Omental fat pad (tissue), 3 donors: ENCODE measurements at regions not wholly inside any gene's neighbourhood (a gene's known extent, or its start where the extent isn't known, plus 50 kb on each side); places are given as distances from the start of the nearest gene placed in this dataset.

Source experiments
- ATAC-seq: fragments of 150-250 bp; one replicate; pipeline ENCODE4 v1.9.1; 2016; ENCODE audit warnings: mild to moderate bottlenecking, moderate library complexity; ENCODE audit not compliant: low FRiP score
- DNase-seq: peaks from one replicate; pipeline ENCODE4 v3.0.0-alpha.2; 2019; ENCODE audit warnings: low spot score
- TF ChIP-seq, protein P1 (sequence below), 3 donors: fragments of 450-650 bp; IDR thresholded peaks; one replicate each; pipeline ENCODE4 v1.5.1; 2016 to 2017; ENCODE audit warnings: antibody characterized with exemption in 3 of 3, mild to moderate bottlenecking in 3 of 3, moderate library complexity in 2 of 3

DNA sequence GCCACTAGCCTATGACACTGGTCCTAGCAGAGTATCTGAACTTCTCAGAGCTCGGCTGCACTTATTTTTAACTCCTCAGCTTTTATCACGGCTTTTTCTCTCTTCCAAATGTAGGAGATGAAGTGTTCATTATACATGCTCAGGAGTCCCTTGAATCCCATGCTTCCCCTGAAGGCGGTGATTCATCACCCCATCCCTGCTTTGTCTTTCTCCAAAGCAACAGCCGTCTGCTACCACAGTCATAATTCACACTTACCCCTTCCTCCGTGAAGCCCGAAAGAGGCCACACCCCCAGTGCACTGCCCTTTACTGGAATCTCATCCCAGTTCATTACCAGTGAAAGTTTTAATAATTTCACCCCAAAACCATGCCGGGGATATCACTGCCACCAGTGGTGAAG, 301.5 kb upstream of the SHH start:
- TF ChIP-seq, protein P1, sequence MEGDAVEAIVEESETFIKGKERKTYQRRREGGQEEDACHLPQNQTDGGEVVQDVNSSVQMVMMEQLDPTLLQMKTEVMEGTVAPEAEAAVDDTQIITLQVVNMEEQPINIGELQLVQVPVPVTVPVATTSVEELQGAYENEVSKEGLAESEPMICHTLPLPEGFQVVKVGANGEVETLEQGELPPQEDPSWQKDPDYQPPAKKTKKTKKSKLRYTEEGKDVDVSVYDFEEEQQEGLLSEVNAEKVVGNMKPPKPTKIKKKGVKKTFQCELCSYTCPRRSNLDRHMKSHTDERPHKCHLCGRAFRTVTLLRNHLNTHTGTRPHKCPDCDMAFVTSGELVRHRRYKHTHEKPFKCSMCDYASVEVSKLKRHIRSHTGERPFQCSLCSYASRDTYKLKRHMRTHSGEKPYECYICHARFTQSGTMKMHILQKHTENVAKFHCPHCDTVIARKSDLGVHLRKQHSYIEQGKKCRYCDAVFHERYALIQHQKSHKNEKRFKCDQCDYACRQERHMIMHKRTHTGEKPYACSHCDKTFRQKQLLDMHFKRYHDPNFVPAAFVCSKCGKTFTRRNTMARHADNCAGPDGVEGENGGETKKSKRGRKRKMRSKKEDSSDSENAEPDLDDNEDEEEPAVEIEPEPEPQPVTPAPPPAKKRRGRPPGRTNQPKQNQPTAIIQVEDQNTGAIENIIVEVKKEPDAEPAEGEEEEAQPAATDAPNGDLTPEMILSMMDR (IDR thresholded peaks at IDR 0.05), result no peak
- DNase-seq, result no peak
- no peak for ATAC-seq

DNA sequence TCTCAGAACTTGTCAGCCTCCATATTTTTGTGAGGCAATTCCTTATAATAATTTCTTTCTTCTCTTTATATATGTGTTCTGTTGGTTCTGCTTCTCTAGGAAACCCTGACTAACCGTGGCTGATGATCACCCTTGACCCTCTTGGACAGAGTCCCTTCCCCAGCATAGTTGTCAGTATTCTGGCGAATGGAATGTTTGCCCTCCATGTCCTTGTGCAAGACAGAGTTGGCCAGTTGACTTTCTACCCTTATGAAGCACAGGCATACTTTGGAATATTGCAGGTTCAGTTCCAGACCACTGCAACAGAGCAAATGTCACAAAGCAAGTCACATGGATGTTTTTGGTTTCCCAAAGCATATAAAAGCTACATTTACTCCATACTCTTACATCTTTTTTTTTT, 297.7 kb upstream of the SHH start:
- TF ChIP-seq, protein P1 (IDR thresholded peaks at IDR 0.05), result no peak
- no peak for ATAC-seq
- no peak for DNase-seq

DNA sequence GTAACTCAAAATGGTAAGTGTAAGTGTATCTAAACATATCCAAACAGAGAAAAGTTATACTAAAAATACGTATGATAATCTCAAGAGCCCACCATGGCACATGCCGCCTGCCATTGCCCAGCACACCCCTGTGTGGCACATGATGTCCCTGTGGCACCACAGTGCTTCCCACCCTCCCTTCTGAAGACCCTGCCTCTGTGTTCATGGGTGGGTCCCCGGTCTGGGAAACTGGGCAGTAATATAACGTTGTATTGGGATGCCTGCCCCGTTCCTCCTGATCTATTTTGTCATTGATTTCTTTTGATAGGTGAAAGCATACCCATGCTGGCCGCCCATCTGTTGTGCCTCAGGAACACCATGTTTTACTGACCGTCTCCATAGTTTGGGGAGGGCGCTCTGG, 296.8 kb upstream of the SHH start:
- DNase-seq (no peak), ATAC-seq (no peak)
- TF ChIP-seq, protein P1 (IDR thresholded peaks at IDR 0.05), result no peak

DNA sequence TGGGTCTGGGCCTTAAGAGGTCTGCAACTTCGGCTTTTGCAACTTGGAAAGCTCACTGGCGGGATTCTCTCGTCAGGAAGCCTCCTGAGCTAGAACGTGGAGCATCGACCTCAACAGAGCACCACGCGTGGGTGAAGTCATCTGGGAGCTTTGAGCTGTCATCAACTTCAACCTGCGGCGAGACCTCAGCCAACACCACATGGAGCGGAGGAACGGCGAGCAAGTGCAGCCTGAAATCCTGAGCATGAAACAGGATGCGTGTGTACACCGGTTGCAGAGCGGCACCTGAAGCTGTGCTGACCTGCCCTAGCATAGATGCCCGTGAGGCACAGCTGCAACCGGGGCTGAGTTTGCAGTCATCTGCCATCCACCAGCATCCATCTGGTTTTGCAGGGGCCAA, 295.7 kb upstream of the SHH start:
- DNase-seq, result no peak
- TF ChIP-seq, protein P1 (IDR thresholded peaks at IDR 0.05), result no peak
- no peak for ATAC-seq

DNA sequence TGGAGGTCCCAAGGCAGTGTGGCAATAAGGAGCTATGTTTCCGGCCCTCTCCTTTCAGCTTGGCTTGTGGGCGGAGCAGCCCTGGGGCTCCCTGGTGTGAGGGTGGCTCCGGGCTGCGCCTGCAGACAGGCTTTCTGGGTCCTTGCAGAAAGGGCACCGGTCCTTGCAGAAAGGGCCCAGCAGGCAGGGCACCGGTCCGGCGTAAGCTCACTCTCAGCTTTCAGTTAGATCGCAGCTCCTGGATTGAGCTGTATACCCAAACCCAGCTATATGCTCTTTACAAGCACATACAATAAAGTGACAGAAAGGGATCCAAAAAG, 293.8 kb upstream of the SHH start:
- TF ChIP-seq, protein P1 (IDR thresholded peaks at IDR 0.05), result no peak
- no peak for ATAC-seq
- no peak for DNase-seq

DNA sequence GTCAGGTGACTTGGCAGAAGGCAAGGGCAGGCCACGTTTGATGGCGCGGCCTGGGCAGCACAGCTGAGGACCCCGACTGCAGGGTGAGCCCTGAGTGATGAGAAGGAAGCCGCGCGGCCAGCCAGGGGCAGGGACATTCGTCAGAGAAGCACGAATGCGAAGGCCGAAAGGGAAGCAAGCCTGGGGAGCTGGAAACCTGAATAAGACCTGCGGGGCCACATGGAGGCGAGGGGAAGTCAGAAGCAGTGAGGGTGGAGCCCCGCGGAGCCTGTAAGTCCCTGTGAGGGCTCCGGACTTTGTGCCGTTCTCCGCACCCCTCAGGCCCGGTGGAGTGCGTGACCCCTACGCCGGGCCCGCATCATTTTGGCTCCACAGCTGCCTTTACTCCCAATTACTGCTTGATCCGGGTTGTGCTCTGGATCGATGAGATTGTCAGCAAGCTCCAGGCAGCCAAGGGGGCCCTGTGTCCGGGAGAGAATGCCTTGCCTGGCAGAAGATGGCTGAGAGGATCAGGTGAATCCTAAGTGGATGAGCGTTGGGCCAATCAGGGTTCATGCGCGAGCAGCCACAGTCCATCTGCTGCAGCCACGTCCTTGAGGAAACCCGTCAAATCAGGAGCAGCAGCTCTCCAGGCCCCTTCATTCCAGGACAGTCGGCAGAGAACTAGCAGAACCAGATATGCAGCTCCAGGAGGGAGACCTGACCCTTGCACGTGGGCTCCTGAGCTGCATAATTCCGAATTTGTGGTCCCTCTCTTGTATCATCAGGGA, 293.3 kb upstream of the SHH start:
- ATAC-seq (no peak), DNase-seq (no peak)
- TF ChIP-seq, protein P1 (IDR thresholded peaks at IDR 0.05), result no peak

DNA sequence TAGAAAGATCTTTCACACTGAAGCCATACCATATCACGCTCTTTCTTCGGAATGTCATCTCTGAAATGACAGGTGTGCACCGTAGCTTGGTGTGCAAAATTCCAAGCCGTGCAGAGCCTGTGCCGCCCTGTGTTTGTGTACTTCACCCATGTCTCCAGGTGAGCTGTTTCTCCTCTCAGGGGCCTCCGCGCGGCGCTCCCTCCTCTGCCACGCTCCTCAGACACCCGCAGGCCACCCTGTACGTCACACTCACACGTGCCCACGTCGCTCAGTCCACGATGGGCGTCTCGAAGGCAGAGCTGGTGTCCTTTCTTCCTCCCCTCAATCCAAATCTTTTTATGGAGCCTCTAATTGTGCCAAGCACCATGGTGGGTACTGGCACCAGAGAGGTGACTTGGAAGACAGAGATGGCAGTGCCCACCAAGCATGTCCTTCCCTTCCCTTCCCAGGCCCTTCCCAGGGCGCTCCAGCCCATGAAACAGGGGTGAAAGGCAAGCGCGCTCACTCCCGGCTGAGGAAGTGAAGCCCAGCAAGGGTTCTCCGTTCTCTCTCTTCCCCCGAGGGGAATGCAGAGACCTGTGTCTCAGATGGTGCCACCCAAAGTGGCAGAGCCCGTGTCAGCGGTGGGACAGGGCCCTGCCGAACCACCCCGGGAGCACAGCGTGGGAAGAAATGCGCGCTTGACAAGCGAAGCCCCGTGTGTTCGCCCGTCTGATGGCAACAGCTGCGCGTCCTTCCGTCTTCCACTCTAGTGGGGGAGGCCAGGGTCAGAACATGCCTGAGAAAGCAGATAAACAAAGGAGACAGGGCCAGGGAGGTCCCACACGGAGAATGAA, 292.5 kb upstream of the SHH start:
- DNase-seq (no peak), ATAC-seq (no peak)
- TF ChIP-seq, protein P1 (IDR thresholded peaks at IDR 0.05), result no peak
